Ovary (tissue), 7 donors: ENCODE measurements at regions not wholly inside any gene's neighbourhood (a gene's known extent, or its start where the extent isn't known, plus 50 kb on each side); places are given as distances from the start of the nearest gene placed in this dataset.

Experiments used
- DNase-seq, 5 donors: peaks; one replicate each; pipeline ENCODE4 v3.0.0-alpha.2; 2019 to 2020
- H3K27ac ChIP-seq, 2 donors: fragments of 200-600 bp; one replicate each; pipeline versions ENCODE4 v1.5.1 to v1.8.0; 2019 to 2022
- H3K27me3 ChIP-seq: fragments of 200-600 bp; one replicate; pipeline ENCODE4 v1.8.0; 2022
- H3K36me3 ChIP-seq: fragments of 200-600 bp; sonication (generic); one replicate; pipeline ENCODE4 v1.5.1; 2019
- H3K4me1 ChIP-seq: one replicate; pipeline ENCODE4 v1.8.1; 2013; ENCODE audit warnings: mild to moderate bottlenecking, moderate library complexity; ENCODE audit not compliant: insufficient read depth
- H3K4me3 ChIP-seq: fragments of 200-600 bp; sonication (generic); one replicate; pipeline ENCODE4 v1.5.1; 2017
- H3K9me3 ChIP-seq, 2 donors: fragments of 200-600 bp in 1 of 2; sonication (generic) in 1 of 2; one replicate each; pipeline versions ENCODE4 v1.5.1 to v1.8.1; 2013 to 2019; ENCODE audit warnings: mild to moderate bottlenecking in 1 of 2, moderate library complexity in 1 of 2
- CTCF ChIP-seq, 3 donors: fragments of 450-650 bp in 2 of 3; fragments of 200-600 bp in 1 of 3; IDR thresholded peaks; one replicate each; pipeline versions ENCODE4 v1.5.1 to v1.8.0; 2016 to 2022; ENCODE audit warnings: antibody characterized with exemption in 3 of 3, mild to moderate bottlenecking in 1 of 3
- EP300 ChIP-seq: sonication (generic); formaldehyde crosslinking; IDR thresholded peaks from one replicate; pipeline ENCODE4 v1.6.1; 2017; ENCODE audit warnings: antibody characterized with exemption
- POLR2A ChIP-seq: fragments of 450-650 bp; IDR thresholded peaks from one replicate; pipeline ENCODE4 v1.6.1; 2017; ENCODE audit warnings: antibody characterized with exemption, mild to moderate bottlenecking, moderate library complexity
- WGBS, 3 donors: extraction: QIAGEN DNeasy Blood & Tissue Kit in 1 of 3; methylation state at CpG; one replicate each; pipeline versions ENCODE4 v1.1.5 to v1.1.7; 2013 to 2017; 5-methylcytosine and 5-hydroxymethylcytosine counted together
- intact Hi-C, 4 donors: fragments of 100-400 bp; cut with DNase I; formaldehyde crosslinking; loops; one replicate each; pipeline versions ENCODE4 v1.11.0 to v1.15.1; 2022 to 2023
- donor health status: DM: no; HTN: no; CAD: no; lungs with moderate emphysema.
- donor health status: DM: no; HTN: no; CAD: no.
- donor health status: Bipolar disorder and iron deficiency.
- donor health status: DM: no; HTN: no; CAD: no.
- donor health status: DM: yes; HTN: yes; CAD: no.

- Histone ChIP-seq H3K4me1 (no peaks in the 10 kb centered on the region), H3K4me3 (no peak overlapping the region), H3K27ac (no peak overlapping the region), H3K27me3 (peaks cover 3% of the 10 kb centered on the region), H3K36me3 (no peaks in the 10 kb centered on the region), H3K9me3 (no peaks in the 10 kb centered on the region)
- no peak for DNase-seq
- WGBS, 3 donors, result 61 to 89% (median 75%) methylated on average over 1 of the region's 1 CpG
- intact Hi-C loops, result no loop called here
- no peak for TF ChIP-seq EP300
- no peak for TF ChIP-seq CTCF (IDR thresholded peaks at IDR 0.05)
- no peak for TF ChIP-seq POLR2A
These were observed 669.8 kb upstream of the LRFN5 start for GRCh38 chr14:40936861-40937260.

GRCh38 chr14:40920380-40920779, 686.3 kb upstream of the LRFN5 start:
- TF ChIP-seq EP300, result no peak
- no peak for TF ChIP-seq CTCF (IDR thresholded peaks at IDR 0.05)
- no peak for TF ChIP-seq POLR2A
- no peak overlapping the region for H3K4me3 ChIP-seq
- no peak for DNase-seq
- H3K27ac ChIP-seq, result no peak overlapping the region
- no peaks in the 10 kb centered on the region for H3K4me1 ChIP-seq
- H3K9me3 ChIP-seq, result no peaks in the 10 kb centered on the region
- intact Hi-C loops, result no loop called here
- H3K27me3 ChIP-seq, result no peaks in the 10 kb centered on the region
- H3K36me3 ChIP-seq, result no peaks in the 10 kb centered on the region

- TF ChIP-seq CTCF (IDR thresholded peaks at IDR 0.05) (no peak), EP300 (no peak), POLR2A (no peak)
- WGBS, 3 donors, result 82 to 84% (median 83%) methylated on average over 4 of the region's 4 CpGs
- Histone ChIP-seq H3K4me3 (no peak overlapping the region), H3K4me1 (no peaks in the 10 kb centered on the region), H3K27ac (no peak overlapping the region), H3K27me3 (no peaks in the 10 kb centered on the region), H3K9me3 (no peaks in the 10 kb centered on the region), H3K36me3 (no peaks in the 10 kb centered on the region)
- intact Hi-C loops, result no loop called here
- DNase-seq, result no peak
These were observed 695.5 kb upstream of the LRFN5 start for GRCh38 chr14:40911141-40911540.

GRCh38 chr14:40909906-40910305, 696.8 kb upstream of the LRFN5 start:
- TF ChIP-seq CTCF (IDR thresholded peaks at IDR 0.05) (no peak), POLR2A (no peak), EP300 (no peak)
- 13 to 27% (median 16%) methylated on average over 2 of the region's 2 CpGs for WGBS, 3 donors
- no peaks in the 10 kb centered on the region for H3K27me3 ChIP-seq

GRCh38 chr14:40903709-40904108, 703.0 kb upstream of the LRFN5 start:
- intact Hi-C loops, result no loop called here
- Histone ChIP-seq H3K36me3 (no peaks in the 10 kb centered on the region), H3K9me3 (no peaks in the 10 kb centered on the region), H3K4me1 (no peaks in the 10 kb centered on the region), H3K27ac (no peak overlapping the region), H3K4me3 (no peak overlapping the region), H3K27me3 (no peaks in the 10 kb centered on the region)
- no peak for DNase-seq
- TF ChIP-seq CTCF (IDR thresholded peaks at IDR 0.05) (no peak), EP300 (no peak), POLR2A (no peak)

More at GRCh38 chr14:40909906-40910305, 696.8 kb upstream of the LRFN5 start:
- Histone ChIP-seq H3K4me3 (no peak overlapping the region), H3K4me1 (no peaks in the 10 kb centered on the region), H3K27ac (no peak overlapping the region), H3K36me3 (no peaks in the 10 kb centered on the region), H3K9me3 (no peaks in the 10 kb centered on the region)
- intact Hi-C loops, result no loop called here
- no peak for DNase-seq
